K562 (cell line): ENCODE measurements at regions not wholly inside any gene's neighbourhood (a gene's known extent, or its start where the extent isn't known, plus 50 kb on each side); places are given as distances from the start of the nearest gene placed in this dataset.

Experiments used
- CBFA2T3 ChIP-seq: fragments of 450-650 bp; IDR thresholded peaks from 2 replicates; pipeline ENCODE4 v1.6.1; 2017
- DIDO1 ChIP-seq: fragments of 450-650 bp; IDR thresholded peaks from 2 replicates; pipeline ENCODE4 v1.6.1; 2016; ENCODE audit warnings: low read depth, missing biosample characterization, missing genetic modification characterization
- DPF2 ChIP-seq: fragments of 450-650 bp; IDR thresholded peaks from 2 replicates; pipeline ENCODE4 v1.6.1; 2016
- HDAC1 ChIP-seq, 2 experiments: fragments of 450-650 bp; IDR thresholded peaks; 2 replicates each; pipeline ENCODE4 v1.6.1; 2016 to 2017; ENCODE audit warnings: inconsistent platforms in 1 of 2, mild to moderate bottlenecking in 1 of 2, moderate library complexity in 1 of 2
- HOXB6 ChIP-seq: fragments of 250-450 bp; sonication (Bioruptor Pico); IDR thresholded peaks from 2 replicates; pipeline ENCODE4 v1.5.1; 2022; ENCODE audit warnings: mild to moderate bottlenecking, borderline replicate concordance
- LCOR ChIP-seq: sonication (generic); formaldehyde crosslinking; IDR thresholded peaks from 2 replicates; pipeline ENCODE4 v1.8.0; 2022; ENCODE audit warnings: mild to moderate bottlenecking, missing genetic modification reagents
- MTA2 ChIP-seq: fragments of 450-650 bp; IDR thresholded peaks from 2 replicates; pipeline ENCODE4 v1.6.1; 2016; ENCODE audit warnings: low read depth
- NBN ChIP-seq: fragments of 450-650 bp; IDR thresholded peaks from 2 replicates; pipeline ENCODE4 v1.6.1; 2016; ENCODE audit warnings: low read depth, mild to moderate bottlenecking
- NFYB ChIP-seq: IDR thresholded peaks from 2 replicates; pipeline ENCODE4 v1.6.1; 2011; ENCODE audit warnings: mild to moderate bottlenecking, moderate library complexity; ENCODE audit not compliant: insufficient read length; ENCODE audit errors: extremely low read depth
- POU5F1 ChIP-seq: fragments of 150-350 bp; IDR thresholded peaks from 2 replicates; pipeline ENCODE4 v1.6.1; 2014; ENCODE audit warnings: borderline replicate concordance, low read length, low read depth, mild to moderate bottlenecking; ENCODE audit not compliant: partially characterized antibody
- RBBP5 ChIP-seq: fragments of 200-600 bp; sonication (generic); IDR thresholded peaks from 2 replicates; pipeline ENCODE4 v1.6.1; 2012; ENCODE audit warnings: borderline replicate concordance, mild to moderate bottlenecking, low read length, control low read depth, inconsistent platforms; ENCODE audit not compliant: insufficient read depth, poor library complexity, severe bottlenecking
- RBM17 ChIP-seq: fragments of 200-400 bp; formaldehyde crosslinking; IDR thresholded peaks from 2 replicates; pipeline ENCODE4 v1.6.1; 2017; ENCODE audit warnings: low read depth, mild to moderate bottlenecking, low read length, borderline replicate concordance
- RBM25 ChIP-seq: fragments of 200-400 bp; formaldehyde crosslinking; IDR thresholded peaks from 2 replicates; pipeline ENCODE4 v1.6.1; 2018; ENCODE audit warnings: low read length, low read depth, moderate library complexity; ENCODE audit not compliant: severe bottlenecking
- RFX1 ChIP-seq: fragments of 450-650 bp; IDR thresholded peaks from 2 replicates; pipeline ENCODE4 v1.6.1; 2016; ENCODE audit warnings: mild to moderate bottlenecking, moderate library complexity
- SIRT6 ChIP-seq: IDR thresholded peaks from one replicate; pipeline ENCODE4 v1.6.1; 2012; ENCODE audit warnings: low read depth, mild to moderate bottlenecking, control low read depth, inconsistent platforms, low read length, moderate library complexity
- SP2 ChIP-seq: IDR thresholded peaks from 2 replicates; pipeline ENCODE4 v1.6.1; 2011; ENCODE audit warnings: mild to moderate bottlenecking, low read depth, low read length, moderate library complexity; ENCODE audit not compliant: poor library complexity, severe bottlenecking; ENCODE audit errors: extremely low read depth
- ZBED1 ChIP-seq: IDR thresholded peaks from 2 replicates; pipeline ENCODE4 v1.6.1; 2014
- ZNF12 ChIP-seq: sonication (generic); formaldehyde crosslinking; IDR thresholded peaks from 2 replicates; pipeline ENCODE4 v1.4.0; 2020; ENCODE audit warnings: mild to moderate bottlenecking, missing genetic modification reagents
- ZNF232 ChIP-seq: sonication (generic); formaldehyde crosslinking; IDR thresholded peaks from 2 replicates; pipeline ENCODE4 v1.8.0; 2022; ENCODE audit warnings: mild to moderate bottlenecking, missing genetic modification reagents
- ZNF316 ChIP-seq: fragments of 450-650 bp; IDR thresholded peaks from 2 replicates; pipeline ENCODE4 v1.6.1; 2016
- TF ChIP-seq, protein P1 (sequence below): IDR thresholded peaks from 2 replicates; pipeline ENCODE4 v1.6.1; 2016; ENCODE audit warnings: missing genetic modification characterization, missing compliant biosample characterization
- TF ChIP-seq, protein P2 (sequence below): IDR thresholded peaks from 2 replicates; pipeline ENCODE4 v1.6.1; 2011; ENCODE audit warnings: borderline replicate concordance, low read depth, mild to moderate bottlenecking, moderate library complexity, low read length; ENCODE audit not compliant: insufficient read depth, poor library complexity, severe bottlenecking
- TF ChIP-seq, protein P3 (sequence below): fragments of 250-450 bp; sonication (Bioruptor Pico); IDR thresholded peaks from 2 replicates; pipeline ENCODE4 v1.8.0; 2021; ENCODE audit warnings: borderline replicate concordance, mild to moderate bottlenecking, moderate library complexity; ENCODE audit not compliant: poor library complexity, severe bottlenecking

DNA sequence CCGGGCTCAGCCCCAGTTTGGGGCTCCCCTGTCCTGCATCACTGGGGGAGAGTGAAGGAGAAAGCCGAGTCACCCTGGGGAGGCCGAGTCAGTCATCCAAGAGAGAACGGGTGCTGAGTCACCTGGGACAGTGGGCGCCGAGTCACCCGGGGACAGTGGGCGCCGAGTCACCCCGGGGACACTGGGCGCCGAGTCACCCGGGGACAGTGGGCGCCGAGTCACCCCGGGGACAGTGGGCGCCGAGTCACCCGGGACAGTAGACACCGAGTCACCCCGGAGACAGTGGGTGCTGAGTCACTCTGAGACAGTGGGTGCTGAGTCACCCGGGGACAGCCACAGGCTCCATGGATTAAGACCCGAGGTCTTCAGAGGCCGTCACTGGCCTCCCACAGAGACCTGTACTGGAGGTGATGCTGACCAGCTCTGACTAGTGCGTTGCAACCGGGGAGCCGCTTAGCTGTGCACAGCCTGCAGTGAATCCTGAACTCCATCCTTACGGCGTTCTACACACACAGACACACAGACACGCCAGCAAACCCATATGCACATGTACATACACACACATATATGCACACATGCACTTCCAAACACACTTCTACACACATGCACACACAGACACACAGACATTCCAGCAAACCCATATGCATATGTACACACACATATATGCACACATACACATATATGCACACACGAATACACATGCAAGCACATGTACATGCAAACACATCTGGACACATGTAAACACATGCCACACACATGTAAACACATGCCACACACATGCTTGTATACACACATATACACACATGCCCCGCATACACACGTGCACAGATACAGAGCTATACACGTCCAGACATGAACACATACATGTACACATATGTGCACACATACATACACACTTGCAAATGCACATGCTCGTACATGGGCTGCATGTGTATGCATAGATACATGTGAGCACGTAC, 64.9 kb upstream of the GALNT9 start (continued):
- TF ChIP-seq, protein P1, sequence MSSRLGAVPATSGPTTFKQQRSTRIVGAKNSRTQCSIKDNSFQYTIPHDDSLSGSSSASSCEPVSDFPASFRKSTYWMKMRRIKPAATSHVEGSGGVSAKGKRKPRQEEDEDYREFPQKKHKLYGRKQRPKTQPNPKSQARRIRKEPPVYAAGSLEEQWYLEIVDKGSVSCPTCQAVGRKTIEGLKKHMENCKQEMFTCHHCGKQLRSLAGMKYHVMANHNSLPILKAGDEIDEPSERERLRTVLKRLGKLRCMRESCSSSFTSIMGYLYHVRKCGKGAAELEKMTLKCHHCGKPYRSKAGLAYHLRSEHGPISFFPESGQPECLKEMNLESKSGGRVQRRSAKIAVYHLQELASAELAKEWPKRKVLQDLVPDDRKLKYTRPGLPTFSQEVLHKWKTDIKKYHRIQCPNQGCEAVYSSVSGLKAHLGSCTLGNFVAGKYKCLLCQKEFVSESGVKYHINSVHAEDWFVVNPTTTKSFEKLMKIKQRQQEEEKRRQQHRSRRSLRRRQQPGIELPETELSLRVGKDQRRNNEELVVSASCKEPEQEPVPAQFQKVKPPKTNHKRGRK: no peak
- TF ChIP-seq ZBED1: no peak
- TF ChIP-seq LCOR (CRISPR knock-in tag): no peak
- no peak for TF ChIP-seq HOXB6 (CRISPR knock-in tag)
- TF ChIP-seq, protein P2, sequence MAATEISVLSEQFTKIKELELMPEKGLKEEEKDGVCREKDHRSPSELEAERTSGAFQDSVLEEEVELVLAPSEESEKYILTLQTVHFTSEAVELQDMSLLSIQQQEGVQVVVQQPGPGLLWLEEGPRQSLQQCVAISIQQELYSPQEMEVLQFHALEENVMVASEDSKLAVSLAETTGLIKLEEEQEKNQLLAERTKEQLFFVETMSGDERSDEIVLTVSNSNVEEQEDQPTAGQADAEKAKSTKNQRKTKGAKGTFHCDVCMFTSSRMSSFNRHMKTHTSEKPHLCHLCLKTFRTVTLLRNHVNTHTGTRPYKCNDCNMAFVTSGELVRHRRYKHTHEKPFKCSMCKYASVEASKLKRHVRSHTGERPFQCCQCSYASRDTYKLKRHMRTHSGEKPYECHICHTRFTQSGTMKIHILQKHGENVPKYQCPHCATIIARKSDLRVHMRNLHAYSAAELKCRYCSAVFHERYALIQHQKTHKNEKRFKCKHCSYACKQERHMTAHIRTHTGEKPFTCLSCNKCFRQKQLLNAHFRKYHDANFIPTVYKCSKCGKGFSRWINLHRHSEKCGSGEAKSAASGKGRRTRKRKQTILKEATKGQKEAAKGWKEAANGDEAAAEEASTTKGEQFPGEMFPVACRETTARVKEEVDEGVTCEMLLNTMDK: no peak
- no peak for TF ChIP-seq CBFA2T3
- TF ChIP-seq HDAC1 (IDR thresholded peaks at IDR 0.05): peak in 1 of 2 experiments; percentile 43; a peak in 1 of 4 replicates
- TF ChIP-seq DPF2: peak; percentile 64; the same call in 1 of the 2 replicates
- no peak for TF ChIP-seq RFX1
- no peak for TF ChIP-seq NBN
- no peak for TF ChIP-seq RBM25
- TF ChIP-seq DIDO1 (tag): no peak
- TF ChIP-seq ZNF316: peak; percentile 91
- TF ChIP-seq SP2: no peak
- TF ChIP-seq, protein P3, sequence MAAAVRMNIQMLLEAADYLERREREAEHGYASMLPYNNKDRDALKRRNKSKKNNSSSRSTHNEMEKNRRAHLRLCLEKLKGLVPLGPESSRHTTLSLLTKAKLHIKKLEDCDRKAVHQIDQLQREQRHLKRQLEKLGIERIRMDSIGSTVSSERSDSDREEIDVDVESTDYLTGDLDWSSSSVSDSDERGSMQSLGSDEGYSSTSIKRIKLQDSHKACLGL (CRISPR knock-in tag): no peak
- TF ChIP-seq MTA2: peak; percentile 37; the same call in 1 of the 2 replicates
- no peak for TF ChIP-seq POU5F1
- no peak for TF ChIP-seq RBBP5
- no peak for TF ChIP-seq ZNF232
- no peak for TF ChIP-seq ZNF12 (CRISPR knock-in tag)
- TF ChIP-seq NFYB: no peak
- TF ChIP-seq SIRT6: no peak
- TF ChIP-seq RBM17: no peak
